ENCODE measurements at regions not wholly inside any gene's neighbourhood (a gene's known extent, or its start where the extent isn't known, plus 50 kb on each side); places are given as distances from the start of the nearest gene placed in this dataset.
"Not testable (repeated sequence)": the region's sequence is repeated elsewhere in the genome, so short reads cannot be mapped to it uniquely, and the experiment has no call there.

DNA sequence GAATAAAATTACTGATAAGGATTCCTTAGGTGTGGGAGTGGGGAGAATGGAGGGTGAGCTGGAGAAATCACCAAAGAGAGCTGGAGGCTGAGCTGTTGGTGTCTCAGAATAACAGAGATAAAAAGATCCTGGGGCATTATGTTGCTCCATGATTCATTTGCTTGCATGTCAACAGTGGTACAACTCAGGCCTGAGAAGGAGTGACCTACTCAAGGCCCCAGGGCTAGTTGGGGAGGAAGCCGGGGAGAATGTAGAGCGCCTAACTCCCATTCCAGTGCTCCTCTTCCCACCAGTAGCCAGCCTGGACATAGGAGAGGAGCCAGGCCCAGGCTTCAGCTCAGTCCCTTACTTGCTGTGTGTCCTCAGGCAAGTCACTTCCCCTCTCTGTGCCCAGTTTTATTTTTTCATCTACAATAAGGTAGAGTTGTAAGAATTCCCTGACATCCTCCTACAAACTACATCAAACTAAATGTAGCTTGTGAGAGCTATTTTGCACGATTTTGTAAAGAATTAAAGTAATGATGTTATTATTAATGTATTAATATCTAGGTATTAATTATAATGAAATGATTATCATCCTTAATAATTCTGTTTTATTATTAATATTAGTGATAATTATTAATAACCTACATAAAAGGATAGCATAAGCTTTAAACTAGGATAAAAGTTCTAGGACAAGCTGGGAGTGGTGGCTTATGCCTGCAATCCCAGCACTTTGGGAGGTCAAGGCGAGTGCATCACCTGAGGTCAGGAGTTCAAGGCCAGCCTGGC, 250.9 kb upstream of the SULF2 start:
- no peaks in the 10 kb centered on the region for H3K9me3 ChIP-seq
- intact Hi-C loops (cut with DNase I, micrococcal nuclease), result no loop called here
- TF ChIP-seq, protein P1, sequence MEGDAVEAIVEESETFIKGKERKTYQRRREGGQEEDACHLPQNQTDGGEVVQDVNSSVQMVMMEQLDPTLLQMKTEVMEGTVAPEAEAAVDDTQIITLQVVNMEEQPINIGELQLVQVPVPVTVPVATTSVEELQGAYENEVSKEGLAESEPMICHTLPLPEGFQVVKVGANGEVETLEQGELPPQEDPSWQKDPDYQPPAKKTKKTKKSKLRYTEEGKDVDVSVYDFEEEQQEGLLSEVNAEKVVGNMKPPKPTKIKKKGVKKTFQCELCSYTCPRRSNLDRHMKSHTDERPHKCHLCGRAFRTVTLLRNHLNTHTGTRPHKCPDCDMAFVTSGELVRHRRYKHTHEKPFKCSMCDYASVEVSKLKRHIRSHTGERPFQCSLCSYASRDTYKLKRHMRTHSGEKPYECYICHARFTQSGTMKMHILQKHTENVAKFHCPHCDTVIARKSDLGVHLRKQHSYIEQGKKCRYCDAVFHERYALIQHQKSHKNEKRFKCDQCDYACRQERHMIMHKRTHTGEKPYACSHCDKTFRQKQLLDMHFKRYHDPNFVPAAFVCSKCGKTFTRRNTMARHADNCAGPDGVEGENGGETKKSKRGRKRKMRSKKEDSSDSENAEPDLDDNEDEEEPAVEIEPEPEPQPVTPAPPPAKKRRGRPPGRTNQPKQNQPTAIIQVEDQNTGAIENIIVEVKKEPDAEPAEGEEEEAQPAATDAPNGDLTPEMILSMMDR (IDR thresholded peaks at IDR 0.05), result no peak
- DNase-seq (no peak), ATAC-seq (no peak)
- H3K4me3 ChIP-seq, result no peak overlapping the region
- no peaks in the 10 kb centered on the region for H3K36me3 ChIP-seq (ENCODE audit: low read depth)
- H3K4me1 ChIP-seq (ENCODE audit: low read depth), result no peaks in the 10 kb centered on the region

DNA sequence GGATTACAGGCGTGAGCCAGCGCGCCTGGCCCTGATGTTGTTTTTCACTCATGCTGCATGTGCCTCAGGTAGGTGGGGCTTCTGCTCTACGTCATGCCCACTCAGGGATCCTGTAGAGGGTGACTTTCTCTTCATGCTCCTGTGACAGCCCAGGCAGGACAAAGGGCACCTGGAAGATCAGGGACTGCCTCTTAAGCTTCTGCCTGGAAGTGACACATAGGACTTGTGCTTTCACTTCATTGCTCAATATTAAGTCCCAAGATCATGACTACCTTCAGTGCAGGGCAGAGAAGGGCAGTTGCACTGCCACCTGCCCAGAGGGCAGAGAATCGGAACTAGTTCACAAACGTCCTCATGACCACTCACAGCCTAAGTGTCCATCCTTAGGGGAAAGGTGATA, 249.5 kb upstream of the SULF2 start:
- ATAC-seq (peak; percentile 67), DNase-seq (no peak)
- intact Hi-C loops (cut with DNase I, micrococcal nuclease), result no loop called here
- Histone ChIP-seq H3K9me3 (no peaks in the 10 kb centered on the region), H3K36me3 (ENCODE audit: low read depth) (no peaks in the 10 kb centered on the region), H3K4me1 (ENCODE audit: low read depth) (no peaks in the 10 kb centered on the region), H3K4me3 (no peak overlapping the region)
- TF ChIP-seq, protein P1 (IDR thresholded peaks at IDR 0.05), result no peak

DNA sequence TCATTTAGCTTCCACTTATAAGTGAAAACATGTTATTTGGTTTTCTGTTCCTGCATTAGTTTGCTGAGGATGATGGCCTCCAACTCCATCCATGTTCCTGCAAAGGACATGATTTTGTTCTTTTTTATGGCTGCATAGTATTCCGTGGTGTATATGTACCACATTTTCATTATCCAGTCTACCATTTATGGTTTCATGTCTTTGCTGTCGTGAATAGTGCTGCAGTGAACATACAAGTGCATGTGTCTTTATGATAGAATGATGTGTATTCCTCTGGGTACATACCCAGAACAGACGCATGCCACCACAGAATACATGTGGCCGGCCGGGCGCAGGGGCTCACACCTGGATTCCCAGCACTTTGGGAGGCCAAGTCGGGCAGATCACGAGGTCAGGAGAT, 247.7 kb upstream of the SULF2 start:
- H3K4me3 ChIP-seq; DNase-seq; H3K4me1 ChIP-seq (ENCODE audit: low read depth); H3K36me3 ChIP-seq (ENCODE audit: low read depth); intact Hi-C loops (cut with DNase I, micrococcal nuclease); ATAC-seq; H3K9me3 ChIP-seq: not testable (repeated sequence)

DNA sequence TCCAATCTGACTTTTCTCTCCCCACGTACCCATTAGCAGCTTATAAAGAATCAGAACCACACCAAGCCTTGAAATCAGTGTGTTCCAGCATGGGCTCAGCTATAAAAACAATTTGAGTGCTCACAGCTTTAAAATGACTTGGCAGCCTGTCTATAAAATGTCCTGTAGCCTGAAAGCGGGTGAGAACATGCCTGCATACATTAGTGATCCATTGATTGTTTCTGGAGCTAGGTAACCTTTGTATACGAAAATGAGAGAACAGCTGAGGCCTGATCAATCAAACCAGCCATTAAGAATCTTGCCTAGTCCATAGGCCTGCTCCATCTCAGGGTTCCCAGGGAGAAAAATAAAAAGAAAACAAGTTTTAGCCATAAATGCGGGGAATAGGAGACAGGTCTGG, 245.8 kb upstream of the SULF2 start:
- DNase-seq, result no peak
- TF ChIP-seq, protein P1 (IDR thresholded peaks at IDR 0.05), result no peak
- Histone ChIP-seq H3K4me1 (ENCODE audit: low read depth) (no peaks in the 10 kb centered on the region), H3K36me3 (ENCODE audit: low read depth) (no peaks in the 10 kb centered on the region), H3K9me3 (no peaks in the 10 kb centered on the region), H3K4me3 (no peak overlapping the region)
- ATAC-seq, result no peak
- intact Hi-C loops (cut with DNase I, micrococcal nuclease), result no loop called here

DNA sequence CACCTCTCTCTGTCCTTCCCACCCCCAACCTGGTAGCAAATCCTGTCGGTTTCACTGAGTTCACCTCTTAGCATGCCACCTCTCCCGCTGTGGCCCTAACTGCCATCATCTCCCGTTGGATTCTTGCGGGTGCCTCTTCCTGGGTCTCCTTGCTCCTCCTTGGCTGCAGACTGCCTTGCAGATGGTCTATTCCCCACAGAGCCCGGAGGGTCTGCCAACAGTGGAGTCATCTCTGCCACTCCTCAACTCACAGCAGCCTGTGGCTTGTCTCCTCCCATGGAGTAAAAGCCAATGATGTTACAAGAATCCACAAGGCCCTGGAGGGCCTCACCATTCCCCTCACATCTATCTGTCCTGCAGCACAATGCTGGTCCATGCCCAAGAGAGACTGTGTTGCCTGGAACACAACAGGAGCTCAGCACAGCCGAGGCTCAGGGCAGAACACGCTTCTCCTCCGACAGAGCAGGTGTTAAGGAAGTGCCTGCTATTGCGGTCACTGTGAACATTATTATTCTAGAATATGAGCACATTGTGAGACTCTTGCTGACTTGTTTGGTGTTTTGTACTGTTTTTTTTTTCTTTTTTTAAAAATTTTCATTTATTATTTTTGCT, 241.8 kb upstream of the SULF2 start:
- intact Hi-C loops (cut with DNase I, micrococcal nuclease), result no loop called here
- no peaks in the 10 kb centered on the region for H3K9me3 ChIP-seq
- H3K36me3 ChIP-seq (ENCODE audit: low read depth), result no peaks in the 10 kb centered on the region
- TF ChIP-seq, protein P1 (IDR thresholded peaks at IDR 0.05), result no peak
- DNase-seq (no peak), ATAC-seq (no peak)
- H3K4me1 ChIP-seq (ENCODE audit: low read depth), result no peaks in the 10 kb centered on the region
- no peak overlapping the region for H3K4me3 ChIP-seq

DNA sequence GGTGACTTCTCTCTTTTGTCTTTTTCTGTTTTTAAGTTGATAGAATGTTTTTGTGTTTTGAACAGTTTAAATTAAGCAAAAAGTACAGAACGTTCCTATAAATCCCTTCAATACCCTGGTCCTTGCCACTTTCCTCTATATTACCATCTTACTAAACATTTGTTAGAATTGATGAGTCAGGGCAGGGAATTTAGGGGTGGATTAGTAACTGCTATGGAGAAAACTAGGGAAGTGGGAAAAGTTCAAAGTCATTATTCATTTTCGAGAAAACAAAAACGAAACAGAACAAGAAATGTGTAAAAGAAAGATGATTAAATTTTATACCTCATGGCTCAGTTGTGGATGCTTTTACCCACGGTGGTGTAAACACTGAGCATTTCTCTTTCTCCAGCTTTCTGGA, 240.4 kb upstream of the SULF2 start:
- DNase-seq (no peak), ATAC-seq (no peak)
- intact Hi-C loops (cut with DNase I, micrococcal nuclease), result no loop called here
- H3K4me3 ChIP-seq, result no peak overlapping the region
- no peaks in the 10 kb centered on the region for H3K36me3 ChIP-seq (ENCODE audit: low read depth)
- no peaks in the 10 kb centered on the region for H3K9me3 ChIP-seq
- no peaks in the 10 kb centered on the region for H3K4me1 ChIP-seq (ENCODE audit: low read depth)
- TF ChIP-seq, protein P1 (IDR thresholded peaks at IDR 0.05), result no peak
